CD4-positive, alpha-beta T cell (primary cell): ENCODE measurements at regions not wholly inside any gene's neighbourhood (a gene's known extent, or its start where the extent isn't known, plus 50 kb on each side); places are given as distances from the start of the nearest gene placed in this dataset.

Experiments used
- ATAC-seq: fragments of 200-7000 bp; cut with Tn5 transposase; one replicate; pipeline ENCODE4 v1.10.0; 2022; ENCODE audit warnings: mild to moderate bottlenecking; ENCODE audit not compliant: poor library complexity
- CTCF ChIA-PET: fragments of 350-600 bp; sonication (Branson Sonifier 250); formaldehyde crosslinking; loops from one replicate; lab custom pipeline; 2021; ENCODE audit warnings: antibody characterized with exemption, inconsistent platforms; lab: Charles Lee
- POLR2A ChIA-PET: fragments of 350-600 bp; sonication (Branson Sonifier 250); formaldehyde crosslinking; loops from one replicate; lab custom pipeline; 2021; ENCODE audit warnings: antibody characterized with exemption, inconsistent platforms; lab: Charles Lee
- DNase-seq, 14 experiments: peaks; one replicate each; pipeline ENCODE4 v3.0.0-alpha.2; 2013 to 2020; ENCODE audit warnings: mixed read lengths in 2 of 14
- H3K27ac ChIP-seq, 2 donors: one replicate each; pipeline versions ENCODE4 v1.5.1 to v1.7.0; 2013; ENCODE audit warnings: low read length in 2 of 2, low read depth in 1 of 2, mild to moderate bottlenecking in 1 of 2
- H3K27me3 ChIP-seq, 2 experiments: 1 replicate in 1 of 2; 2 replicates in 1 of 2; pipeline versions ENCODE4 v1.6.1 to v1.7.0; 2013; ENCODE audit warnings: low read length in 2 of 2, control low read depth in 1 of 2, mild to moderate bottlenecking in 1 of 2, moderate library complexity in 1 of 2; ENCODE audit not compliant: insufficient read depth in 2 of 2, control insufficient read depth in 1 of 2
- H3K36me3 ChIP-seq: one replicate; pipeline ENCODE4 v1.6.1; 2013; ENCODE audit warnings: low read length, control low read depth; ENCODE audit not compliant: insufficient read depth
- H3K4me1 ChIP-seq: one replicate; pipeline ENCODE4 v1.6.1; 2013; ENCODE audit warnings: low read length, control low read depth; ENCODE audit not compliant: insufficient read depth
- H3K4me3 ChIP-seq: one replicate; pipeline ENCODE4 v1.5.1; 2013; ENCODE audit warnings: mild to moderate bottlenecking, low read length, moderate library complexity
- H3K9me3 ChIP-seq, 2 experiments: 1 replicate in 1 of 2; 2 replicates in 1 of 2; pipeline versions ENCODE4 v1.6.1 to v1.7.0; 2013; ENCODE audit warnings: low read length in 2 of 2, mild to moderate bottlenecking in 2 of 2, control low read depth in 1 of 2, moderate library complexity in 1 of 2; ENCODE audit not compliant: control insufficient read depth in 1 of 2, insufficient read depth in 1 of 2
- H3K27ac Mint-ChIP-seq: one replicate; pipeline ENCODE4 v1.8.0; 2020; ENCODE audit warnings: mixed read lengths
- H3K27me3 Mint-ChIP-seq: one replicate; pipeline ENCODE4 v1.8.0; 2021; ENCODE audit warnings: mixed read lengths
- H3K36me3 Mint-ChIP-seq: one replicate; pipeline ENCODE4 v1.8.0; 2021; ENCODE audit warnings: low read depth, mixed read lengths
- H3K4me1 Mint-ChIP-seq: one replicate; pipeline ENCODE4 v1.8.0; 2021; ENCODE audit warnings: low read depth, mixed read lengths
- H3K4me3 Mint-ChIP-seq: one replicate; pipeline ENCODE4 v1.8.0; 2020; ENCODE audit warnings: mild to moderate bottlenecking, mixed read lengths
- H3K9me3 Mint-ChIP-seq: one replicate; pipeline ENCODE4 v1.8.0; 2020; ENCODE audit warnings: mixed read lengths
- CTCF ChIP-seq: fragments of 200-600 bp; IDR thresholded peaks from one replicate; pipeline ENCODE4 v1.8.0; 2022; ENCODE audit warnings: antibody characterized with exemption, mild to moderate bottlenecking
- intact Hi-C, 2 experiments: fragments of 100-400 bp; cut with DNase I in 1 of 2; cut with micrococcal nuclease in 1 of 2; formaldehyde crosslinking; loops; one replicate each; pipeline versions ENCODE4 v1.15.1 to v1.9.0; 2023 to 2025; cut with DNase I, micrococcal nuclease

- Histone ChIP-seq H3K27me3 (no peaks in the 10 kb centered on the region), H3K27ac (no peak overlapping the region), H3K9me3 (peaks cover 0 to 4% of the 10 kb centered on the region in 2 experiments), H3K4me3 (no peak overlapping the region), H3K36me3 (no peaks in the 10 kb centered on the region), H3K4me1 (no peaks in the 10 kb centered on the region)
- H3K4me3 Mint-ChIP-seq: no peak overlapping the region
- TF ChIP-seq CTCF: no peak
- no peaks in the 10 kb centered on the region for H3K36me3 Mint-ChIP-seq
- DNase-seq (no peak), ATAC-seq (no peak)
- H3K9me3 Mint-ChIP-seq: peaks cover 16% of the 10 kb centered on the region
- ChIA-PET POLR2A (no interaction called here), CTCF (no interaction called here)
- H3K27ac Mint-ChIP-seq: no peak overlapping the region
- intact Hi-C loops: no loop called here
- H3K27me3 Mint-ChIP-seq: no peaks in the 10 kb centered on the region
- H3K4me1 Mint-ChIP-seq: no peaks in the 10 kb centered on the region
Measured at GRCh38 chr13:56393549-56393948, 747.2 kb upstream of the PRR20A start.

GRCh38 chr13:56396318-56396717, 744.4 kb upstream of the PRR20A start:
- intact Hi-C loops: no loop called here
- Histone ChIP-seq H3K27me3 (no peaks in the 10 kb centered on the region), H3K9me3 (peaks cover 2 to 8% of the 10 kb centered on the region in 2 experiments), H3K36me3 (no peaks in the 10 kb centered on the region), H3K27ac (no peak overlapping the region), H3K4me3 (no peak overlapping the region), H3K4me1 (no peaks in the 10 kb centered on the region)
- no peaks in the 10 kb centered on the region for H3K27me3 Mint-ChIP-seq
- H3K4me3 Mint-ChIP-seq: no peak overlapping the region
- no peaks in the 10 kb centered on the region for H3K36me3 Mint-ChIP-seq
- peaks cover 6% of the 10 kb centered on the region for H3K9me3 Mint-ChIP-seq
- no peaks in the 10 kb centered on the region for H3K4me1 Mint-ChIP-seq
- CTCF ChIA-PET: no interaction called here
- ATAC-seq: no peak
- no peak overlapping the region for H3K27ac Mint-ChIP-seq
- TF ChIP-seq CTCF: no peak
- POLR2A ChIA-PET: no interaction called here
- no peak for DNase-seq

- no peaks in the 10 kb centered on the region for H3K36me3 Mint-ChIP-seq
- H3K36me3 ChIP-seq: no peaks in the 10 kb centered on the region
- DNase-seq (no peak), ATAC-seq (no peak)
- H3K4me3 Mint-ChIP-seq: no peak overlapping the region
- CTCF ChIA-PET: no interaction called here
- POLR2A ChIA-PET: no interaction called here
- TF ChIP-seq CTCF: no peak
- H3K9me3 Mint-ChIP-seq: peaks cover 7% of the 10 kb centered on the region
- H3K27ac ChIP-seq: no peak overlapping the region
- no peaks in the 10 kb centered on the region for H3K4me1 Mint-ChIP-seq
- no peak overlapping the region for H3K4me3 ChIP-seq
- no peaks in the 10 kb centered on the region for H3K4me1 ChIP-seq
- H3K27me3 ChIP-seq: no peaks in the 10 kb centered on the region
- intact Hi-C loops: no loop called here
- H3K27ac Mint-ChIP-seq: no peak overlapping the region
- no peaks in the 10 kb centered on the region for H3K27me3 Mint-ChIP-seq
- H3K9me3 ChIP-seq: peaks cover 15 to 18% of the 10 kb centered on the region in 2 experiments
Measured at GRCh38 chr13:56400774-56401173, 739.9 kb upstream of the PRR20A start.
